GM12874 (cell line): ENCODE measurements at regions not wholly inside any gene's neighbourhood (a gene's known extent, or its start where the extent isn't known, plus 50 kb on each side); places are given as distances from the start of the nearest gene placed in this dataset.

Experiments used
- CTCF ChIP-seq: IDR thresholded peaks from 2 replicates; pipeline ENCODE4 v1.5.1; 2011; ENCODE audit warnings: low read depth, mild to moderate bottlenecking, control low read depth, low read length, moderate library complexity; ENCODE audit not compliant: insufficient read depth

GRCh38 chr12:23415180-23415579 lies 534.3 kb downstream of the SOX5 start:
- TF ChIP-seq CTCF, result no peak

GRCh38 chr12:23421556-23421955 lies 527.9 kb downstream of the SOX5 start:
- no peak for TF ChIP-seq CTCF

DNA sequence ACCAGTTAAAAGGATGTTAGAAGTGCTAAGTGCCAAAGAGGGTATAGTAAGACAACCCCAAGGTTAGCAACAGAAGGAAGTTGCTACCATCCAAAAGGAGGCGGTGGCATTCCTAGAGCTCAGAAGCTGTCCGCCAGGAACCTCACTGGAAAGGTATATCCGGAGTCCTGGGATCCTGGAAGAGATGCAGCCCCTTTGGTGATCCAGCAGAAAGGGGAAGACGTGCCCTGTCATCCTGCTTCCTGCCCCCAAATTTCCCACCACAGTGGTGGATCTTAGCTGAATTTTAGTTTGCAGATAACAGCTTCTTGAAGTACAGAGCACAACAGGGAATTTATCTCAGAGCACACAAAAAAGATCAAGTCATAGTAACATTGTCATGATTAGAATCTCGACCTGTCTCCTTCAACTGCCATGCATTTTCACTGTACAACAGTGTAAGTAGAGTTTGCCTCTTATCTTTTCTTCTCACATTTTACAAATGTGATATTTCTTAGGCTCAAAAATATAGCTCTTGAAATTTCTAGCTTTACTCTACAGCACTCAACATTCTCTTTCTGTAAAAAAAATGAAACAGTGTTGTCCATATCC lies 526.3 kb downstream of the SOX5 start:
- no peak for TF ChIP-seq CTCF

GRCh38 chr12:23423796-23424195 lies 525.7 kb downstream of the SOX5 start:
- TF ChIP-seq CTCF, result no peak

DNA sequence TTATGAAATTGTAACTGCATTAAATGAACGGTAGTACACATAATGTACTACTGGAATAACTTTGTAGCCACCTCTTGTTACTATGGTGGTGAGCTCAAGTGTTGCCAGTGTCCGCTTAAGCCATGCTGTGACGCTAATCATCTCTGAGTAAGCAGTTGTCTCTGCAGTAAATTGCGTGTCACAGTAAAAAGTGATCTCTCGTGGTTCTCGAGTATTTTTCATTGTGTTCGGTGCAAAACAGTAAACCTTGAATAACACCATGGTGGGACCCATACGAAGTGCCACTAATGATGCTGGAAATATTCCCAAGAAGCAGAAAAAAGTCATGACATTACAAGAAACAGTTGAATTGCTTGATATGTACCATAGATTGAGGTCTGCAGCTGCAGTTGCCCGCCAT lies 524.8 kb downstream of the SOX5 start:
- TF ChIP-seq CTCF, result no peak

GRCh38 chr12:23426328-23426727 lies 523.1 kb downstream of the SOX5 start:
- TF ChIP-seq CTCF, result no peak

- TF ChIP-seq CTCF, result no peak
Measured at GRCh38 chr12:23428758-23429157, 520.7 kb downstream of the SOX5 start.
